ENCODE measurements at regions not wholly inside any gene's neighbourhood (a gene's known extent, or its start where the extent isn't known, plus 50 kb on each side); places are given as distances from the start of the nearest gene placed in this dataset.

GRCh38 chrX:144293229-144293628 is 409.4 kb downstream of the UBE2NL start:
- no peak for TF ChIP-seq E4F1 (IDR thresholded peaks at IDR 0.05; ENCODE audit: borderline replicate concordance, partially characterized antibody)
- no peak for TF ChIP-seq ATF3 (IDR thresholded peaks at IDR 0.05; ENCODE audit: borderline replicate concordance, extremely low read depth, low read depth, low read length)
